SK-N-SH (cell line): ENCODE measurements at regions not wholly inside any gene's neighbourhood (a gene's known extent, or its start where the extent isn't known, plus 50 kb on each side); places are given as distances from the start of the nearest gene placed in this dataset.

Experiments used
- CTCF ChIA-PET: fragments of 300-600, 350-600 bp; formaldehyde crosslinking; extraction: SDS; loops from one replicate; lab custom pipeline; 2021; lab: Yijun Ruan, JAX
- POLR2A ChIA-PET: fragments of 350-600 bp; sonication (Branson Sonifier 250); formaldehyde crosslinking; extraction: SDS; loops from one replicate; lab custom pipeline; 2020; ENCODE audit warnings: antibody characterized with exemption, inconsistent platforms; lab: Yijun Ruan, JAX
- DNase-seq: peaks from one replicate; pipeline ENCODE4 v3.0.0; 2012
- H2AFZ ChIP-seq: fragments of 200-600 bp; sonication (generic); 2 replicates; pipeline ENCODE4 v1.8.1; 2016; ENCODE audit warnings: antibody characterized with exemption, mild to moderate bottlenecking, low read depth
- H3F3A ChIP-seq: fragments of 200-600 bp; sonication (generic); replicated peaks from 2 replicates; pipeline ENCODE3; 2016; ENCODE audit warnings: antibody characterized with exemption, mild to moderate bottlenecking; ENCODE audit not compliant: insufficient read depth
- H3K27ac ChIP-seq, 2 experiments: fragments of 200-500 bp in 1 of 2; fragments of 200-600 bp in 1 of 2; sonication (Bioruptor generic) in 1 of 2; sonication (generic), shearing (Covaris generic) in 1 of 2; 2 replicates each; pipeline versions ENCODE4 v1.5.1 to v1.6.1; 2014 to 2016; ENCODE audit warnings: low read depth in 2 of 2, inconsistent platforms in 1 of 2, low read length in 1 of 2, mild to moderate bottlenecking in 1 of 2, mixed read lengths in 1 of 2
- H3K27me3 ChIP-seq: fragments of 200-600 bp; sonication (generic), shearing (Covaris generic); 2 replicates; pipeline ENCODE4 v1.6.1; 2016; ENCODE audit warnings: mixed run types; ENCODE audit not compliant: insufficient read depth
- H3K36me3 ChIP-seq, 2 experiments: fragments of 200-500 bp in 1 of 2; fragments of 200-600 bp in 1 of 2; sonication (Bioruptor generic) in 1 of 2; sonication (generic) in 1 of 2; replicated peaks in 1 of 2; 2 replicates each; pipeline versions ENCODE3 to v1.5.1; 2014 to 2016; ENCODE audit warnings: low read length in 1 of 2, mild to moderate bottlenecking in 1 of 2; ENCODE audit not compliant: insufficient read depth in 2 of 2, control insufficient read depth in 1 of 2
- H3K4me1 ChIP-seq, 2 experiments: fragments of 200-500 bp in 1 of 2; fragments of 200-600 bp in 1 of 2; sonication (Bioruptor generic) in 1 of 2; sonication (generic), shearing (Covaris generic) in 1 of 2; 2 replicates each; pipeline versions ENCODE4 v1.5.1 to v1.6.1; 2014 to 2016; ENCODE audit warnings: low read depth in 1 of 2, low read length in 1 of 2, mixed run types in 1 of 2; ENCODE audit not compliant: insufficient read depth in 2 of 2, control insufficient read depth in 1 of 2
- H3K4me2 ChIP-seq: fragments of 200-600 bp; sonication (generic), shearing (Covaris generic); 2 replicates; pipeline ENCODE4 v1.6.1; 2017; ENCODE audit warnings: mixed run types
- H3K4me3 ChIP-seq, 2 experiments: fragments of 200-500 bp in 1 of 2; fragments of 200-600 bp in 1 of 2; sonication (Bioruptor generic) in 1 of 2; sonication (generic), shearing (Covaris generic) in 1 of 2; 2 replicates each; pipeline versions ENCODE4 v1.5.1 to v1.8.1; 2014 to 2016; ENCODE audit warnings: low read depth in 2 of 2, inconsistent platforms in 1 of 2, low read length in 1 of 2, mild to moderate bottlenecking in 1 of 2, mixed read lengths in 1 of 2, moderate library complexity in 1 of 2
- H3K79me2 ChIP-seq: fragments of 200-600 bp; sonication (generic); 2 replicates; pipeline ENCODE4 v1.8.1; 2017; ENCODE audit warnings: mild to moderate bottlenecking; ENCODE audit not compliant: insufficient read depth
- H3K9ac ChIP-seq: fragments of 200-600 bp; sonication (generic); 2 replicates; pipeline ENCODE4 v1.6.1; 2017; ENCODE audit warnings: mixed run types
- H3K9me2 ChIP-seq: fragments of 200-600 bp; sonication (generic); 2 replicates; pipeline ENCODE4 v1.6.1; 2017; ENCODE audit warnings: mixed run types
- H3K9me3 ChIP-seq: fragments of 200-600 bp; sonication (generic); 2 replicates; pipeline ENCODE4 v1.6.1; 2017; ENCODE audit warnings: mixed run types, mild to moderate bottlenecking, moderate library complexity
- H4K20me1 ChIP-seq: fragments of 200-600 bp; sonication (generic); 2 replicates; pipeline ENCODE4 v1.6.1; 2017; ENCODE audit warnings: mild to moderate bottlenecking, mixed run types; ENCODE audit not compliant: insufficient read depth
- CHD2 ChIP-seq: fragments of 150-350 bp; IDR thresholded peaks from 2 replicates; pipeline ENCODE4 v1.6.1; 2018; ENCODE audit warnings: low read length; ENCODE audit not compliant: partially characterized antibody
- ELF1 ChIP-seq: IDR thresholded peaks from 2 replicates; pipeline ENCODE4 v1.4.0; 2012
- EP300 ChIP-seq, 2 experiments: IDR thresholded peaks; 2 replicates each; pipeline versions ENCODE4 v1.4.0 to v1.6.1; 2012; ENCODE audit warnings: borderline replicate concordance in 1 of 2, low read depth in 1 of 2, low read length in 1 of 2
- EZH2phosphoT487 ChIP-seq: fragments of 200-600 bp; sonication (generic); IDR thresholded peaks from 2 replicates; pipeline ENCODE4 v1.6.1; 2017; ENCODE audit warnings: low read depth, mixed run types, mild to moderate bottlenecking, antibody characterized with exemption, moderate library complexity, borderline replicate concordance
- FOSL2 ChIP-seq: IDR thresholded peaks from 2 replicates; pipeline ENCODE4 v1.4.0; 2012; ENCODE audit warnings: low read depth, mild to moderate bottlenecking, moderate library complexity, borderline replicate concordance
- FOXJ3 ChIP-seq: sonication (generic); formaldehyde crosslinking; IDR thresholded peaks from 2 replicates; pipeline ENCODE4 v1.5.1; 2020; ENCODE audit warnings: mild to moderate bottlenecking, missing genetic modification reagents
- GABPA ChIP-seq: IDR thresholded peaks from 2 replicates; pipeline ENCODE4 v1.4.0; 2012; ENCODE audit warnings: low read depth, mild to moderate bottlenecking
- GATA2 ChIP-seq: sonication (generic); formaldehyde crosslinking; IDR thresholded peaks from 2 replicates; pipeline ENCODE4 v1.5.0; 2020; ENCODE audit warnings: mild to moderate bottlenecking, missing genetic modification reagents
- MXI1 ChIP-seq: IDR thresholded peaks from 2 replicates; pipeline ENCODE4 v1.6.1; 2012; ENCODE audit warnings: mild to moderate bottlenecking, low read depth, low read length, improper control_type of control experiment
- RAD21 ChIP-seq: IDR thresholded peaks from 2 replicates; pipeline ENCODE4 v1.6.1; 2012; ENCODE audit warnings: mild to moderate bottlenecking, low read length
- TCF12 ChIP-seq: IDR thresholded peaks from 2 replicates; pipeline ENCODE4 v1.4.0; 2012
- TEAD4 ChIP-seq: IDR thresholded peaks from 2 replicates; pipeline ENCODE4 v1.4.0; 2012; ENCODE audit warnings: mild to moderate bottlenecking, borderline replicate concordance; ENCODE audit not compliant: insufficient read depth
- WGBS: methylation state at CpG from one replicate; pipeline ENCODE4 v1.1.6; 2017; ENCODE audit warnings: low lambda C conversion rate; 5-methylcytosine and 5-hydroxymethylcytosine counted together
- TF ChIP-seq, protein P1 (sequence below): fragments of 150-350 bp; IDR thresholded peaks from 2 replicates; pipeline ENCODE4 v1.6.1; 2017; ENCODE audit warnings: antibody characterized with exemption, low read length, low read depth, borderline replicate concordance
- TF ChIP-seq, protein P2 (sequence below): IDR thresholded peaks from 2 replicates; pipeline ENCODE4 v1.4.0; 2012; ENCODE audit warnings: low read depth
- TF ChIP-seq, protein P3 (sequence below): IDR thresholded peaks from 2 replicates; pipeline ENCODE4 v1.4.0; 2012; ENCODE audit warnings: low read depth, borderline replicate concordance
- TF ChIP-seq, protein P4 (sequence below): fragments of 200-600 bp; sonication (generic); IDR thresholded peaks from 2 replicates; pipeline ENCODE4 v1.6.1; 2017; ENCODE audit warnings: antibody characterized with exemption, mild to moderate bottlenecking, moderate library complexity
- TF ChIP-seq, protein P5 (sequence below): IDR thresholded peaks from 2 replicates; pipeline ENCODE4; 2012

DNA sequence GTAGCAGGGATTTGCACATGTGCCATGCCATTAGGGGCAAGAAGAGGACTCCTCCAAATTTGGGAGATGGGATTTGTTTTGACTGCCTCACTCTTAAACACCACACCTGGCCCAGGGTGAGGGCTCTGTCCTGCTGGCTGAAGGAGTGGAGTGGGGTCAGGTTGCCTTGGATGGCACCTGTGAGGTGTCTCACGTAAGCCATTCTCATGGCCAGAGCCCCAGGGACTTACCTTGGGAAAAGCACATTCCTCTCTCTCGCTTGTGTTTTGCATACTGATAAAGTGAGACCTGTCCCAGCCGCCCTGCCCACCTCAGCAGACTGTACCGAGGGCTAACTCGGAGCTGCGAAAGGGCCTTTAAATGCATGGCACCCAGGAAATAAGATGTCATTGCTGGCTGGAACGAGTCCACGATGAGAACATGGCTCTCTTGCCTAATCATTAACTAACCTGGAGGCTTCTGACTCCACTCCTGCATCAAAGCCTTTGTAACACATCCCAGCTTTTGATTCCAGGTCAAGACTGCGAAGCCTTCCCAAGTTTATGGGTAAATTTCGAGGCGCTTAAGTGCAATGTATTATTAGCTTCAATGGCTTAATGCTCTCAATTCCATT, 184.0 kb upstream of the RNF32 start:
- Histone ChIP-seq H3F3A (no peaks in the 10 kb centered on the region), H3K9me2 (no peaks in the 10 kb centered on the region), H2AFZ (no peak overlapping the region), H3K27ac (no peak overlapping the region), H3K27me3 (peaks cover 64% of the 10 kb centered on the region; the same call in 1 of the 2 replicates), H3K9me3 (no peaks in the 10 kb centered on the region), H3K79me2 (no peaks in the 10 kb centered on the region), H3K4me3 (no peak overlapping the region), H3K4me1 (no peaks in the 10 kb centered on the region), H3K36me3 (no peaks in the 10 kb centered on the region), H3K9ac (no peak overlapping the region), H4K20me1 (no peaks in the 10 kb centered on the region), H3K4me2 (no peak overlapping the region)
- ChIA-PET POLR2A (no interaction called here), CTCF (no interaction called here)
- TF ChIP-seq FOXJ3 (no peak), TEAD4 (no peak), EP300 (IDR thresholded peaks at IDR 0.05; ENCODE audit: borderline replicate concordance in 1 of 2, low read depth in 1 of 2, low read length in 1 of 2) (no peak), CHD2 (no peak), ELF1 (no peak)
- TF ChIP-seq, protein P1, sequence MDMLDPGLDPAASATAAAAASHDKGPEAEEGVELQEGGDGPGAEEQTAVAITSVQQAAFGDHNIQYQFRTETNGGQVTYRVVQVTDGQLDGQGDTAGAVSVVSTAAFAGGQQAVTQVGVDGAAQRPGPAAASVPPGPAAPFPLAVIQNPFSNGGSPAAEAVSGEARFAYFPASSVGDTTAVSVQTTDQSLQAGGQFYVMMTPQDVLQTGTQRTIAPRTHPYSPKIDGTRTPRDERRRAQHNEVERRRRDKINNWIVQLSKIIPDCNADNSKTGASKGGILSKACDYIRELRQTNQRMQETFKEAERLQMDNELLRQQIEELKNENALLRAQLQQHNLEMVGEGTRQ = no peak
- TF ChIP-seq, protein P2, sequence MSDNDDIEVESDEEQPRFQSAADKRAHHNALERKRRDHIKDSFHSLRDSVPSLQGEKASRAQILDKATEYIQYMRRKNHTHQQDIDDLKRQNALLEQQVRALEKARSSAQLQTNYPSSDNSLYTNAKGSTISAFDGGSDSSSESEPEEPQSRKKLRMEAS = no peak
- TF ChIP-seq, protein P3, sequence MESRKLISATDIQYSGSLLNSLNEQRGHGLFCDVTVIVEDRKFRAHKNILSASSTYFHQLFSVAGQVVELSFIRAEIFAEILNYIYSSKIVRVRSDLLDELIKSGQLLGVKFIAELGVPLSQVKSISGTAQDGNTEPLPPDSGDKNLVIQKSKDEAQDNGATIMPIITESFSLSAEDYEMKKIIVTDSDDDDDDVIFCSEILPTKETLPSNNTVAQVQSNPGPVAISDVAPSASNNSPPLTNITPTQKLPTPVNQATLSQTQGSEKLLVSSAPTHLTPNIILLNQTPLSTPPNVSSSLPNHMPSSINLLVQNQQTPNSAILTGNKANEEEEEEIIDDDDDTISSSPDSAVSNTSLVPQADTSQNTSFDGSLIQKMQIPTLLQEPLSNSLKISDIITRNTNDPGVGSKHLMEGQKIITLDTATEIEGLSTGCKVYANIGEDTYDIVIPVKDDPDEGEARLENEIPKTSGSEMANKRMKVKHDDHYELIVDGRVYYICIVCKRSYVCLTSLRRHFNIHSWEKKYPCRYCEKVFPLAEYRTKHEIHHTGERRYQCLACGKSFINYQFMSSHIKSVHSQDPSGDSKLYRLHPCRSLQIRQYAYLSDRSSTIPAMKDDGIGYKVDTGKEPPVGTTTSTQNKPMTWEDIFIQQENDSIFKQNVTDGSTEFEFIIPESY = no peak
- 18% methylated on average over 11 of the region's 11 CpGs for WGBS
- DNase-seq = no peak

DNA sequence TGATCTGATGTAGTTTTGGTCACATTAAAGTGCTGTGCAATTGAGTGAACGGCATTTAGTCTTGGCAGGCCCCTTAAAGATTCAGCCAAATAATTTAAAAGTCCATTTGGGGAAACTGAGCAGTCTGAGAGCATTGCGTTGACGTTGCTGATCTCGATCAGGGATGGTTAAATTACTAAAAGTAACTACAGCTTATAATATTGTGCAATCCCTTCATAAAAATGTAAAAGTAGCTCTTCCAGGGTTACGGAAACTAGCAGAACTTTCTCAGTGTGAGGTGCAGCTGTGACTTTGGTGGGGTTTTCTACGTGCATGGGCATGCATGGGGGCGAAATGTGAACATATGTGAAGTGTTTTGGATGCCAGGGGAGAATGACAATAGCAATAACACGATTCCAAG, 184.5 kb upstream of the RNF32 start:
- 11% methylated on average over 8 of the region's 8 CpGs for WGBS
- TF ChIP-seq, protein P4, sequence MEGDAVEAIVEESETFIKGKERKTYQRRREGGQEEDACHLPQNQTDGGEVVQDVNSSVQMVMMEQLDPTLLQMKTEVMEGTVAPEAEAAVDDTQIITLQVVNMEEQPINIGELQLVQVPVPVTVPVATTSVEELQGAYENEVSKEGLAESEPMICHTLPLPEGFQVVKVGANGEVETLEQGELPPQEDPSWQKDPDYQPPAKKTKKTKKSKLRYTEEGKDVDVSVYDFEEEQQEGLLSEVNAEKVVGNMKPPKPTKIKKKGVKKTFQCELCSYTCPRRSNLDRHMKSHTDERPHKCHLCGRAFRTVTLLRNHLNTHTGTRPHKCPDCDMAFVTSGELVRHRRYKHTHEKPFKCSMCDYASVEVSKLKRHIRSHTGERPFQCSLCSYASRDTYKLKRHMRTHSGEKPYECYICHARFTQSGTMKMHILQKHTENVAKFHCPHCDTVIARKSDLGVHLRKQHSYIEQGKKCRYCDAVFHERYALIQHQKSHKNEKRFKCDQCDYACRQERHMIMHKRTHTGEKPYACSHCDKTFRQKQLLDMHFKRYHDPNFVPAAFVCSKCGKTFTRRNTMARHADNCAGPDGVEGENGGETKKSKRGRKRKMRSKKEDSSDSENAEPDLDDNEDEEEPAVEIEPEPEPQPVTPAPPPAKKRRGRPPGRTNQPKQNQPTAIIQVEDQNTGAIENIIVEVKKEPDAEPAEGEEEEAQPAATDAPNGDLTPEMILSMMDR = no peak
- TF ChIP-seq, protein P5, sequence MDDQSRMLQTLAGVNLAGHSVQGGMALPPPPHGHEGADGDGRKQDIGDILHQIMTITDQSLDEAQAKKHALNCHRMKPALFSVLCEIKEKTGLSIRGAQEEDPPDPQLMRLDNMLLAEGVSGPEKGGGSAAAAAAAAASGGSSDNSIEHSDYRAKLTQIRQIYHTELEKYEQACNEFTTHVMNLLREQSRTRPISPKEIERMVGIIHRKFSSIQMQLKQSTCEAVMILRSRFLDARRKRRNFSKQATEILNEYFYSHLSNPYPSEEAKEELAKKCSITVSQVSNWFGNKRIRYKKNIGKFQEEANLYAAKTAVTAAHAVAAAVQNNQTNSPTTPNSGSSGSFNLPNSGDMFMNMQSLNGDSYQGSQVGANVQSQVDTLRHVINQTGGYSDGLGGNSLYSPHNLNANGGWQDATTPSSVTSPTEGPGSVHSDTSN = no peak
- no peak for TF ChIP-seq TCF12
- TF ChIP-seq RAD21 = no peak
- TF ChIP-seq, protein P2 = no peak
- TF ChIP-seq GABPA = no peak
- no peak for TF ChIP-seq FOSL2
- no peak for TF ChIP-seq GATA2 (CRISPR knock-in tag)
- TF ChIP-seq CHD2 = no peak
- TF ChIP-seq EZH2phosphoT487 = no peak
- TF ChIP-seq MXI1 = no peak
- TF ChIP-seq EP300 (IDR thresholded peaks at IDR 0.05; ENCODE audit: borderline replicate concordance in 1 of 2, low read depth in 1 of 2, low read length in 1 of 2) = no peak
- TF ChIP-seq, protein P3 = no peak
- TF ChIP-seq FOXJ3 = no peak

More for the DNA sequence above, 184.5 kb upstream of the RNF32 start:
- Histone ChIP-seq H3K4me2 (no peak overlapping the region), H2AFZ (no peak overlapping the region), H3K27me3 (peaks cover 58% of the 10 kb centered on the region; the same call in 1 of the 2 replicates), H3K9ac (no peak overlapping the region), H3K36me3 (no peaks in the 10 kb centered on the region), H3K9me3 (no peaks in the 10 kb centered on the region), H3F3A (no peaks in the 10 kb centered on the region), H3K27ac (no peak overlapping the region), H3K9me2 (no peaks in the 10 kb centered on the region), H3K4me3 (no peak overlapping the region), H3K4me1 (no peaks in the 10 kb centered on the region), H4K20me1 (no peaks in the 10 kb centered on the region), H3K79me2 (no peaks in the 10 kb centered on the region)
- no peak for DNase-seq
- POLR2A ChIA-PET = no interaction called here
- CTCF ChIA-PET = no interaction called here
